ENCODE measurements at regions not wholly inside any gene's neighbourhood (a gene's known extent, or its start where the extent isn't known, plus 50 kb on each side); places are given as distances from the start of the nearest gene placed in this dataset.

DNA sequence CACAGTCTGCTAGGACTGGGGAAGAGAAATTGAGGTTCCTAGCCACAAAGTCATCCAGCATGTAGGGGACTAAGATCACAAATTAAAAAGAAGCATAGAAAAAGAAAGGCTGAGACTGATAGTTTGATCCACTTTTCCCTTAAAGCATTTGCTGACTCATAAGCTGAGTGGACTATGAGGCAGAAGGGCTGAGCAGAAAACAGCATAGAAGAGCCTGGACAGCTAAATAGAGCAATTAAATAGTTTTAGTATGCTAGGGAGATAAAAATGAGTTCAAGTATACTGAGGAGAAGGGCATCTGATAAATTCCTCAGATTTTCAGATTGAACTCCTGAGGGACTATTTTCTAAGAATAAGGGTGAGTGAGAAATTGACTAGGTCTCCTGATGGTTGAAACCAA, 155.9 kb upstream of the EGR2 start:
- DNase-seq (ENCODE audit: low read depth) = peak; percentile 20
- no peak overlapping the region for H3K4me3 ChIP-seq (ENCODE audit: low read depth, low read length)
- TF ChIP-seq, protein P1, sequence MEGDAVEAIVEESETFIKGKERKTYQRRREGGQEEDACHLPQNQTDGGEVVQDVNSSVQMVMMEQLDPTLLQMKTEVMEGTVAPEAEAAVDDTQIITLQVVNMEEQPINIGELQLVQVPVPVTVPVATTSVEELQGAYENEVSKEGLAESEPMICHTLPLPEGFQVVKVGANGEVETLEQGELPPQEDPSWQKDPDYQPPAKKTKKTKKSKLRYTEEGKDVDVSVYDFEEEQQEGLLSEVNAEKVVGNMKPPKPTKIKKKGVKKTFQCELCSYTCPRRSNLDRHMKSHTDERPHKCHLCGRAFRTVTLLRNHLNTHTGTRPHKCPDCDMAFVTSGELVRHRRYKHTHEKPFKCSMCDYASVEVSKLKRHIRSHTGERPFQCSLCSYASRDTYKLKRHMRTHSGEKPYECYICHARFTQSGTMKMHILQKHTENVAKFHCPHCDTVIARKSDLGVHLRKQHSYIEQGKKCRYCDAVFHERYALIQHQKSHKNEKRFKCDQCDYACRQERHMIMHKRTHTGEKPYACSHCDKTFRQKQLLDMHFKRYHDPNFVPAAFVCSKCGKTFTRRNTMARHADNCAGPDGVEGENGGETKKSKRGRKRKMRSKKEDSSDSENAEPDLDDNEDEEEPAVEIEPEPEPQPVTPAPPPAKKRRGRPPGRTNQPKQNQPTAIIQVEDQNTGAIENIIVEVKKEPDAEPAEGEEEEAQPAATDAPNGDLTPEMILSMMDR (conservative IDR thresholded peaks at IDR 0.05; ENCODE audit: low read depth, low read length) = no peak

DNA sequence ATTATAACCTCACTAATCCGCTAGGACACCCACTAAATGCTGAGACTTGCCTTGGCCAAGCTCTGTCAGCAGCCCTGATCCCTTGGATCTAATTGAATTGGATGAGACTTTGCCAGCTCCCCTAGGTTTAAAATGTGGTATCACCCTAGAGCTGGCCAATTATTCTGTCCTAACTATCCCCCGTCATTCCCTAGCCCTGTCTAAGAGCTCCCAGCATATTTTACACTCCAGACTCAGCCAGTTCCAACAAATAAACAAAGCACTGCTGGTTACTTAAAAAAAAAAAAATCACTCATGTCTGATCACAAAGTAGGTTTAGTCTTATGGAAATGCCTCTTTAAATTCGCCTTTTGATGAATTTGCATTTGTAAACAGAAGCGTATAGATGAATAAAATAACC, 147.9 kb upstream of the EGR2 start:
- no peak overlapping the region for H3K4me3 ChIP-seq (ENCODE audit: low read depth, low read length)
- DNase-seq (ENCODE audit: low read depth) = no peak
- TF ChIP-seq, protein P1 (conservative IDR thresholded peaks at IDR 0.05; ENCODE audit: low read depth, low read length) = no peak

DNA sequence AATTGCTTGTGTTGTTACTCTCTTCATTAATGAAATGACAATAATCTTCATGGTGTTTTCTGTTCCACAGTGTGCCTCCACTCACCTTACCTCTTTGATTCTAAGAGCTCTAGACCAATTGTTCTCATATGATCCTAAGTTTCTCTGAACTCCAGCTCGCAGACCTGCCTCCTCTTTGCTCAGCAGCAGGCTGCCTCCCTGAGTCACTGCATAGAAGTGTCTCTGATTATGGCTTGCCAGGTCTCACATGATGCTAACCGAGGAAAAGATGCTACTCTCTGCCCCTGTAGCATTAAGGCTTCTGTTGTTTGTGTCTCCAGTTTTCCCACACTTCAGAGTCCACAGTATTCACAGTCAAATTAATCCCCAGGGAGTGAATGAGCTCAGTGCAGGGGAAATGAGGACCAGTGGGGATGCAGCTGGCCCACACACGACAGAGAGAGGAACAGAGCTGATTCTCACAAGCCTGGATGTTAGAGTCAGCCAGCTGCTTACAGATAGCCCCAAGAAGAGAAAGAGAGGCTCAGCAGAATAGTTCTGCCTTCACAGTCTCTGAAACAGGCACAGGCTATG, 145.9 kb upstream of the EGR2 start:
- peak; percentile 8 for DNase-seq (ENCODE audit: low read depth)
- TF ChIP-seq, protein P1 (conservative IDR thresholded peaks at IDR 0.05; ENCODE audit: low read depth, low read length) = peak; percentile 3
- no peak overlapping the region for H3K4me3 ChIP-seq (ENCODE audit: low read depth, low read length)

DNA sequence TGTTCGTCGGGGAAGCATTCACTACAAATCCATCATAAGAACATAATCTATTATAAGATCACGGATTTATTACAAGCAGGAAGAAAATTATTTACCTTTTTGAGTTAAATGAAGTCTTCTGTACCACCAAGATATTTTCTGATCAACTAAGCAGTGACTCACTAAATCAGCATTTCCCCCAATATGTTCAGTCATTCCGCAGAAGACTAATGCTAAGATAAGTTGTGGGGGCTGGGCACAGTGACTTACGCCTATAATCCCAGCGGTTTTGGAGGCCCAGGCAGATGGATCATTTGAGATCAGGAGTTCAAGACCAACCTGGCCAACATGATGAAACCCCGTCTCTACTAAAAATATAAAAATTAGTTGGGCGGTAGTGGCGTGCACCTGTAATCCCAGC, 144.2 kb upstream of the EGR2 start:
- H3K4me3 ChIP-seq (ENCODE audit: low read depth, low read length) = no peak overlapping the region
- TF ChIP-seq, protein P1 (conservative IDR thresholded peaks at IDR 0.05; ENCODE audit: low read depth, low read length) = no peak
- peak; percentile 8 for DNase-seq (ENCODE audit: low read depth)

DNA sequence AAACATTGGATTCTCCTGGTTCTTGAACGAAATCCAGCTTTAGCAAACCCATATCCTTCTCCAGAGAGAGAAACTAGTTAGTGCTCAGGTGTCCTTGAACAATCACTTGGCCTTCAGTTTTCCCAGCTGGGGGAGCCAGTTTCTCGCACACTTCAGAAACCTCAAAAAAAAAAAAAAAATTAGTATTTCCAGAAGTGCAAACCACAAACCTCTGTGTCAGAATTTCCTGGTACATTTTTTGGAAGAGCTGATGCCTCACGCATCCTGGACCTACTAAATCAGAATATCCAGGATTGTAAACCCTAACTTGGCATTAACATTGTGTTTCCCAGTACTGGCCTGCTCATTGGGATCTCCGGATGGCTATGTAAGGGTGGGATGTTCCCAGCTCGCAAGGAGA, 143.4 kb upstream of the EGR2 start:
- H3K4me3 ChIP-seq (ENCODE audit: low read depth, low read length) = no peak overlapping the region
- no peak for DNase-seq (ENCODE audit: low read depth)
- TF ChIP-seq, protein P1 (conservative IDR thresholded peaks at IDR 0.05; ENCODE audit: low read depth, low read length) = no peak

DNA sequence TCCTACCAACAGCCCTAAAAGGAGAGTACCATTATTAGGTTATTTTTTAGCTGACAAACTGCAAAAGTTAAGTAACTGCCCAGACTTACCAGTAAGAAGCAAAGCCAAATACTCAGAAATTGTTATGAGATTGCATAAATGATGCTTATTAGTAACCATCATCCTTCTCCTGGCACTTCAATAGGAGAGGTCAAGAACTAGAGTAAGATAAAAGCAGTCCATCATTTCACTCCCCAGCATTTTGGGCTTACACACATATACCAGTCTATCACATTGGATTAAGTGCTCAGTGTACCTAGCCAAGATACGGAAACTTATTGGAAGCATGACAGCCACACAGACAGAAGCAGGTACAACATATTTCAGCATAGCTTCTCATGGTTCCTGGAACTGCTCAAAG, 142.8 kb upstream of the EGR2 start:
- TF ChIP-seq, protein P1 (conservative IDR thresholded peaks at IDR 0.05; ENCODE audit: low read depth, low read length) = no peak
- H3K4me3 ChIP-seq (ENCODE audit: low read depth, low read length) = no peak overlapping the region
- DNase-seq (ENCODE audit: low read depth) = no peak

DNA sequence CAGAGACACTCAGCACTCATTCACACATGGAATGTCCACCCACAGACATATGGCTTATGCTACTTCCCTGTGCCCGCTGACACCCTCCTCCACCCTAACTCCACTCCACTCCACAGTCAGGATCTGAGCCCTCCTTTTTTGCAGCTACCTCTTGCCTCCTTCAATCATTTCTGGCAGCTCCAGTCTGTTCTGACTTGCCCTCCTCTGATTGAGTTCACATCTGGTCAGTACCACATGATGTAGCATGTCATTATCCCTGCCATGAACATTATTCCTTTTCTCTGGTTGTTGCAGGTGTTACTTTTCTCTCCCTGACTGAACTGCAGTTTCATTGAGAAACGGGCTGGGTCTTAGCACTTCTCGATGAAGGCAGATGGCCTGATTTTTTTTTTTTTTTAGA, 130.1 kb upstream of the EGR2 start:
- TF ChIP-seq, protein P1 (conservative IDR thresholded peaks at IDR 0.05; ENCODE audit: low read depth, low read length) = no peak
- no peak overlapping the region for H3K4me3 ChIP-seq (ENCODE audit: low read depth, low read length)
- no peak for DNase-seq (ENCODE audit: low read depth)
